Esophagus squamous epithelium (tissue), 5 donors: ENCODE measurements at regions not wholly inside any gene's neighbourhood (a gene's known extent, or its start where the extent isn't known, plus 50 kb on each side); places are given as distances from the start of the nearest gene placed in this dataset.

ENCODE experiments used
- DNase-seq: peaks from one replicate; lab custom pipeline; 2025; lab: John Stamatoyannopoulos, UW
- H3K27ac ChIP-seq, 4 donors: fragments of 200-600 bp; sonication (generic); one replicate each; pipeline ENCODE4 v1.5.1; 2016 to 2019; ENCODE audit warnings: mild to moderate bottlenecking in 1 of 4
- H3K27me3 ChIP-seq, 4 donors: fragments of 200-600 bp; sonication (generic); 1 replicate in 3 of 4; 2 replicates in 1 of 4; pipeline versions ENCODE4 v1.5.1 to v1.6.0; 2017 to 2021; ENCODE audit warnings: antibody characterized with exemption in 1 of 4
- H3K36me3 ChIP-seq, 3 donors: fragments of 200-600 bp; sonication (generic); one replicate each; pipeline ENCODE4 v1.5.1; 2016 to 2019
- H3K4me1 ChIP-seq, 3 donors: fragments of 200-600 bp; sonication (generic); one replicate each; pipeline ENCODE4 v1.5.1; 2017 to 2019
- H3K4me3 ChIP-seq, 4 donors: fragments of 200-600 bp; sonication (generic); 1 replicate in 3 of 4; 2 replicates in 1 of 4; pipeline ENCODE4 v1.5.1; 2016 to 2019; ENCODE audit warnings: mild to moderate bottlenecking in 2 of 4, moderate library complexity in 1 of 4
- H3K9me3 ChIP-seq, 3 donors: fragments of 200-600 bp; sonication (generic); one replicate each; pipeline ENCODE4 v1.5.1; 2016 to 2019
- POLR2A ChIP-seq, 4 donors: fragments of 450-650 bp; IDR thresholded peaks; one replicate each; pipeline ENCODE4 v1.6.1; 2017; ENCODE audit warnings: antibody characterized with exemption in 4 of 4, mild to moderate bottlenecking in 4 of 4, moderate library complexity in 3 of 4
- WGBS, 2 donors: methylation state at CpG; one replicate each; pipeline ENCODE4 v1.1.5; 2018; 5-methylcytosine and 5-hydroxymethylcytosine counted together
- intact Hi-C: fragments of 100-400 bp; cut with DNase I; formaldehyde crosslinking; loops from one replicate; pipeline ENCODE4 v1.15.0; 2022
- TF ChIP-seq, protein P1 (sequence below), 6 experiments: fragments of 450-650 bp in 4 of 6; fragments of 200-600 bp in 2 of 6; sonication (generic) in 2 of 6; IDR thresholded peaks; one replicate each; pipeline ENCODE4 v1.5.1; 2016 to 2019; ENCODE audit warnings: antibody characterized with exemption in 6 of 6, mild to moderate bottlenecking in 4 of 6, moderate library complexity in 4 of 6
- donor health status: DM: yes; HTN: yes; CAD: no.

DNA sequence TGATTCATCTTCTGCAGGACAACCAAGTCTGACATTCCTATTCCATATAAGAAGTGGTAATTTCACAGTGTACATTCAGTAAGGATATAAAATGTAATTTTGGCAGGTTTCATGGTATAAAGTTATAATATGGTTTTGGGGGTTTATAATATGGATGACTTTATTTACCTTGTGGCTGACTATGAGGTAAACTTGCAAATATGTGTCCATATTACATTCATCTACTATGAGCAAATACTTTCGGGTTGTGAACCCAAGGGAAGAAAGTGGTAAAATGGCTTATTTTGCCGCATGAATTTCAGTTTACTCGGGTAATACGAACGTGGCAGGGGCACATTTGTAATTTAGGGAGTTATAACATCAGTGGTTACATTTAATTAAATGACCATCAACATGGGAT, 86.7 kb upstream of the TNFSF11 start:
- Histone ChIP-seq H3K9me3 (no peaks in the 10 kb centered on the region), H3K36me3 (no peaks in the 10 kb centered on the region), H3K4me3 (no peak overlapping the region), H3K27ac (no peak overlapping the region), H3K27me3 (no peaks in the 10 kb centered on the region), H3K4me1 (peaks cover 0 to 56% (median 11%) of the 10 kb centered on the region in 3 donors)
- intact Hi-C loops = no loop called here
- no peak for DNase-seq
- TF ChIP-seq POLR2A (IDR thresholded peaks at IDR 0.05) = no peak
- TF ChIP-seq, protein P1, sequence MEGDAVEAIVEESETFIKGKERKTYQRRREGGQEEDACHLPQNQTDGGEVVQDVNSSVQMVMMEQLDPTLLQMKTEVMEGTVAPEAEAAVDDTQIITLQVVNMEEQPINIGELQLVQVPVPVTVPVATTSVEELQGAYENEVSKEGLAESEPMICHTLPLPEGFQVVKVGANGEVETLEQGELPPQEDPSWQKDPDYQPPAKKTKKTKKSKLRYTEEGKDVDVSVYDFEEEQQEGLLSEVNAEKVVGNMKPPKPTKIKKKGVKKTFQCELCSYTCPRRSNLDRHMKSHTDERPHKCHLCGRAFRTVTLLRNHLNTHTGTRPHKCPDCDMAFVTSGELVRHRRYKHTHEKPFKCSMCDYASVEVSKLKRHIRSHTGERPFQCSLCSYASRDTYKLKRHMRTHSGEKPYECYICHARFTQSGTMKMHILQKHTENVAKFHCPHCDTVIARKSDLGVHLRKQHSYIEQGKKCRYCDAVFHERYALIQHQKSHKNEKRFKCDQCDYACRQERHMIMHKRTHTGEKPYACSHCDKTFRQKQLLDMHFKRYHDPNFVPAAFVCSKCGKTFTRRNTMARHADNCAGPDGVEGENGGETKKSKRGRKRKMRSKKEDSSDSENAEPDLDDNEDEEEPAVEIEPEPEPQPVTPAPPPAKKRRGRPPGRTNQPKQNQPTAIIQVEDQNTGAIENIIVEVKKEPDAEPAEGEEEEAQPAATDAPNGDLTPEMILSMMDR (IDR thresholded peaks at IDR 0.05) = no peak
- WGBS, 2 donors = 58 to 68% methylated on average over 5 of the region's 5 CpGs

DNA sequence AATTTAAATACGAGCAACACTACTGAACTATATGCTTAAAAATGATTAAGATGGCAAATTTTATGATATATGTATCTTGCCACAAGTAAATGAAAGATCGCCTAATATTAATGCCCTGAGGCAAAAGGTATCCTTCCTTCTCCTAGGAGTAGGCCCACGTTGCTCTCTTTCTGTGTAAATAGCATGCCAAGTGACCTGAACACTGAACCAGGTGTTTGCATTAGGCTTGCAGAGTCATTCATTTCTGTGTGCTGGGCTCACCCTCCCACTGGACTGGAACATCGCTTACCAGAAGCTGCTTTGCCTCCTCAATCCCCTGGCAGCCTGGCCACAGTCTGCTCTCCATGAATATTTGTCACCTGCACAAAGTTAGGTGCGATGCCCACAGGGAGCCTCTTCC, 83.3 kb upstream of the TNFSF11 start:
- intact Hi-C loops = no loop called here
- Histone ChIP-seq H3K27ac (no peak overlapping the region), H3K27me3 (no peaks in the 10 kb centered on the region), H3K4me3 (no peak overlapping the region), H3K9me3 (no peaks in the 10 kb centered on the region), H3K36me3 (no peaks in the 10 kb centered on the region), H3K4me1 (peaks cover 0 to 46% (median 10%) of the 10 kb centered on the region in 3 donors)
- DNase-seq = no peak
- WGBS, 2 donors = 71 to 77% methylated on average over 3 to 4 of the region's 5 CpGs
- TF ChIP-seq POLR2A (IDR thresholded peaks at IDR 0.05) = no peak
- TF ChIP-seq, protein P1 (IDR thresholded peaks at IDR 0.05) = no peak

DNA sequence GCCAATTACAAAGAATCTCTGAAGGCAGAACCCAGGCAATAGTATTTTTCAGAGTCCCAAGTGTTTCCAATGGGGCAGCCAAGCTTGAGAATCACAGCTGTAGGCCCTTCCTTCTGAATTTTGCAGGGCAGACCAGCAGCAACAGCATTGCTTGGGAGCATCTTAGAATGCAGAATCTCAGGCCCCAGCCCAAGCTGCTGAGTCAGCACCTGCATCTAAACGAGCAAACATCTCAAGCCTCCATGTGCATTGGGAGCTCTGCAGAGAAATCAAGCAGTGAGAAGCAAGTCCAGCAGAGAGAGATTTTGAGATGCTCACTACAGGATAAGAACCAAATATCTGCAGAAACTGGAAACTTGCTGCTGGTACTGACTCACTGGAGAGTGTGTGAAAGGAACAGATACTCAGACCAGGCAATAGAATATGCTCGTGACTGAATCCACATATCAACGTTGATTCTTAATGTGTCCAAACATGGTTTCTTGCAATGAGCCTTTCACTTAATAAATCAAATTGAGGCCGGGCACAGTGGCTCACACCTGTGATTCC, 81.5 kb upstream of the TNFSF11 start:
- TF ChIP-seq, protein P1 (IDR thresholded peaks at IDR 0.05) = no peak
- TF ChIP-seq POLR2A (IDR thresholded peaks at IDR 0.05) = no peak
- Histone ChIP-seq H3K36me3 (no peaks in the 10 kb centered on the region), H3K27me3 (no peaks in the 10 kb centered on the region), H3K4me1 (peaks cover 0 to 29% (median 0%) of the 10 kb centered on the region in 3 donors), H3K27ac (no peak overlapping the region), H3K4me3 (no peak overlapping the region), H3K9me3 (no peaks in the 10 kb centered on the region)
- 74 to 84% methylated on average over 4 of the region's 4 CpGs for WGBS, 2 donors
- DNase-seq = no peak
- intact Hi-C loops = no loop called here

DNA sequence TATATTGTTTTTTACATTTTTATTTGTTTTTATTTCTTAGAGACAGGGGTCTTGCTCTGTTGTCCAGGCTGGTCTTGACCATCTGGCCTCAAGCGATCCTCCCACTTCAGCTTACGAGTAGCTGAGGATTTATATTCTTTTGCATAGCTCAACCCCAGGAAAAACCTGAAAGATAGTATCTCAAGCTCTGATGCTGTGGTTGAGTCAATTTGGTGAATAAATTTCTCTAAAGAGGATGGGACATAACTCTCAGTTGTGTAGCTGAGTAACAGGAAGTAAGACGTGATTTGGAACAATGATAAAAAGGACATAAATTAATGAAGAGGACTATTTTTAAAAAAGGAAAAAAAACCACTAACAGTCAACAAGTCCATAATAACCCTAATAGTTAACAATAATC, 79.8 kb upstream of the TNFSF11 start:
- WGBS, 2 donors = 52 to 54% methylated on average over 3 of the region's 3 CpGs
- Histone ChIP-seq H3K4me3 (no peak overlapping the region), H3K27ac (no peak overlapping the region), H3K27me3 (no peaks in the 10 kb centered on the region), H3K4me1 (peaks cover 0 to 22% (median 0%) of the 10 kb centered on the region in 3 donors), H3K9me3 (no peaks in the 10 kb centered on the region), H3K36me3 (no peaks in the 10 kb centered on the region)
- no peak for TF ChIP-seq POLR2A (IDR thresholded peaks at IDR 0.05)
- TF ChIP-seq, protein P1 (IDR thresholded peaks at IDR 0.05) = no peak
- intact Hi-C loops = no loop called here
- no peak for DNase-seq

DNA sequence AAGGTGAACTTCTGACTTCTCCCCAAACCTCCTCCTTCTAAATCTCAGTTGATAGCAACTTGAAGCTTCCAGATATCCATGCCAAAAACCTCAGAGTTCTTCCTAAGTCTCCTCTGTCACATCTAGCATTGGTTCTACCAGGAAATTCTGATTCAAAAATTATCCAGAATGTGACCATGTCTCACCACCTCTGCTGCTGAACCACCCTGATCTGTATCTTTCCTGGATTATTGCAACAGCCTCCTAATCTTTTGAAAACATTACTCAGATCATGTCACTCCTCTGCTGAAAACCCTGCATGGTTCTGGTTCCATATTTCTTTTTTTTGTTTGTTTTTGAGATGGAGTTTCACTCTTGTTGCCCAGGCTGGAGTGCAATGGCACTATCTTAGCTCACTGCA, 78.7 kb upstream of the TNFSF11 start:
- Histone ChIP-seq H3K27me3 (no peaks in the 10 kb centered on the region), H3K9me3 (no peaks in the 10 kb centered on the region), H3K27ac (peak overlapping the region in 3 of 4 donors; percentile 2 to 26 (median 22)), H3K36me3 (no peaks in the 10 kb centered on the region), H3K4me3 (no peak overlapping the region), H3K4me1 (peaks cover 0 to 18% (median 0%) of the 10 kb centered on the region in 3 donors)
- DNase-seq = no peak
- TF ChIP-seq, protein P1 (IDR thresholded peaks at IDR 0.05) = no peak
- no peak for TF ChIP-seq POLR2A (IDR thresholded peaks at IDR 0.05)
- intact Hi-C loops = no loop called here
